HG02840 (cell line): ENCODE measurements at regions not wholly inside any gene's neighbourhood (a gene's known extent, or its start where the extent isn't known, plus 50 kb on each side); places are given as distances from the start of the nearest gene placed in this dataset.

Source experiments
- ATAC-seq: cut with Tn5 transposase; IDR thresholded peaks from one replicate; pipeline ENCODE4 v1.9.1; 2021; ENCODE audit warnings: mild to moderate bottlenecking, moderate library complexity, moderate number of reproducible peaks; ENCODE audit not compliant: unreplicated experiment, low FRiP score

GRCh38 chr3:28080716-28081115 is 160.7 kb upstream of the CMC1 start:
- no peak for ATAC-seq

DNA sequence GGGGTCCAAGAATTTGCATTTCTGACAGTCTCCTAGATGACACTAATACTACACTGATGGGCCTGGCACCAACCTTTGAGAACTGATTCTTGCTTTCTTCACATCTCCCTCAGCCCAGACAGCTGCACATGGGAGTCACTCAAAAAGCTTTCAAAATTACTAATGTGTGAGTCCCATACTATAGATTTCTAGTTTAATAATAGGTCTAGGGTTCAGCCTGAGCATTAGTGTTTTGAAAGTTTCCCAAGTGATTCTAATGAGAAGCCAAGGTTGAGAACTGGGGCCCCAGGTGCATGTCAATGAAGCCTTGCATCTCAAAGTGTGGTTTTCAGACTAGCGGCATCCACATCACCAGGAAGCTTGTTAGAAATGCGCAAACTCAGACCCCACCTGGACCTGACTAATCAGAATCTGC is 159.9 kb upstream of the CMC1 start:
- ATAC-seq, result peak; percentile 61

- no peak for ATAC-seq
Measured at GRCh38 chr3:28087591-28087990, 153.8 kb upstream of the CMC1 start.

GRCh38 chr3:28088811-28089526 is 152.4 kb upstream of the CMC1 start:
- ATAC-seq, result no peak

DNA sequence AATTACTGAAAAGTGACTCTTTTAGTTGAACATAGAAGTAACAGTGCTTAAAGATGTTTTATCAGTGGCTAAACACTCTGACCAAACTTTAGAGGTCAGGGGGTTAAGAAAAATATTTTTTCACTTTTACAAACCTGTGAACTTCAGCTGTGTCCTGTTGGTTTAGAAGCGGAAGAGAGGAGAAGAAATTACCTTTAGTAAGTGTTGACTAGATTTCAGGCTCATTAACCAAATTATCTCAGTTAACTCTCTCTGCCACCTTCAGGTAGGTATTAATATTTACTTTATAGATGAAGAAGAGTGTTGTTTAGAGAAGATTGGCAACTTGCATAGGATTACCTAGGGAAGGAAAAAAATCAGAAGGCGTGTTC is 151.9 kb upstream of the CMC1 start:
- ATAC-seq, result no peak

DNA sequence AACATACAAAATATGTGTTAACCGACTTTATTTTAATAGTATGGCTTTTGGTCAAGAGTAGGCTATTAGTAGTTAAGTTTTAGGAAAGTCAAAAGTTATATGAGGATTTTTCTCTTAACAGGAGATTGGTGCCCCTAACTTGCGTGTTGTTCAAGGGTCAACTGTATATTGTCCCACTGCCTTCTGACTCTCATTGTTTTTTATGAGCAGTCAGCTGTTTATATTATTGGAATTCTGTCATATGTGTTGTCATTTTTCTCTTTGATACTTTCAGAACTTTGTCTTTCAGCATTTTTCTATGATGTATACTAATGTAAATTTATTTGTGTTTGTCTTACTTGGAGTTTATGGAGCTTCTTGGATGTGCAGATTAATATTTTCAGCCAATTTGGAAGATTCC is 142.1 kb upstream of the CMC1 start:
- ATAC-seq, result no peak

DNA sequence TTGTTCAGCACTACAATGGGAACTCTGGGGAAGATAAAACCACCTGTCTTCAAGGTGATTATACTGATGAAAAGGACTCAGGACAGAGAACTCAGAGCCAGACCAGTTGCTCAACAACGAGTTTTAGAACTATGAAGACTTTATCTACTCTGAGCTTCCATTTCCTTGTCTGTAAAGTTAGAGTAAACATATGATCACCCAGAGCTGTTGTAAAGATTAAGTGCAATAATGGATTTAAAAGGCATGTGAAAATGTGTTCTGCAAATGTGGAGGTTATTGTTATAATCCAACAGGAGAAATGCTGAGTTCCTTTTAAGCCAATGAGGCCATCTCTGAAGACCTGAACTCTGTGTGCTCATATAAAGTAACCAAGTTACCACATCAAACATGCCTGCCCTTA is 139.7 kb upstream of the CMC1 start:
- no peak for ATAC-seq

GRCh38 chr3:28103861-28104260 is 137.6 kb upstream of the CMC1 start:
- ATAC-seq, result no peak

DNA sequence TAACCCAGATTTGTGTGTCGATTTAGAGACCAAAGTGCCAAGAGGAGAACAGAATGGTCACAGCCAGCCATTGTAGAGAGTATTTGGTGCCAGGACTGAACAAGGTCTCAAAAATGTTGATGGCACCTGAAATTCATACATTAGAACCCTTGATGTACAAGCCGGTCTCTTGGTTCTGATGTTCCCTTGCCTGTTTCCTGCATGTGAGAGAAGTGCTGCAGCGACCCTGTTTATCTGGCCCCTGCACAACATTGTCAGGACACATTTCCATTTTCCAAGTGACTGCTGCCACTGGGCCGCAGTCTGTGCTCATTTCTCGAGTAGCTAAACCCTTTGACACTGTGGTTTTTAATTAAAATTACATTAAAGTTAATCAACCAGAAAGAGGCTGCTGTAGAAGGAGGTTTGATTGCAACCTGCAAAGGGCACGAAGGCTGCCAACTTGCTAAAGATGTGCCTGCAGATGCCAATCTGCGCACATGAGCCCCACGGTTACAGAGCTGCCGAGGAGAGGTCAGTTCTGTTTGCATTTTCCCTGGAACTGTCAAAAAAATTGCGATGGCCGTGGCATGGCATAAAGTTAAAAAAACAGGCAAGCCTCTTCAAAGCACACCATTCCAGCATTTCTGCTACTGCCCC is 136.4 kb upstream of the CMC1 start:
- no peak for ATAC-seq

- no peak for ATAC-seq
Measured at GRCh38 chr3:28109829-28110228, 131.6 kb upstream of the CMC1 start.

- no peak for ATAC-seq
Measured at GRCh38 chr3:28110869-28111268, 130.6 kb upstream of the CMC1 start.

- no peak for ATAC-seq
Measured at GRCh38 chr3:28114893-28115292, 126.5 kb upstream of the CMC1 start.

DNA sequence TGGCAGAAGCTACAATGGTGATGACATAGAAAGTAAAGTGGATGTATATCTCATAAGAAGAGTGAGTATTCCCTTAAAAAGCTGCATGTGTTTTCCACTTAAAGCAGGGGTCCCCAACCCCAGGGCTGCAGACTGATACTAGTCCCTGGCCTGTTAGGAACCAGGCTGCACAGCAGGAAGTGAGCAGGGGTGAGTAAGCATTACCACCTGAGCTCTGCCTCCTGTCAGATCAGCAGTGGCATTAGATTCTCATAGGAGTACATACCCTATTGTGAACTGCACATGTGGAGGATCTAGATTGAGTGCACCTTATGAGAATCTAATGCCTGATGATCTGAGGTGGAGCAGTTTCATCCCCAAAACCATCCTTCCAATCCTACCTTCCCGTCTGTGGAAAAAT is 126.1 kb upstream of the CMC1 start:
- ATAC-seq, result no peak

- ATAC-seq, result no peak
Measured at GRCh38 chr3:28117598-28117997, 123.8 kb upstream of the CMC1 start.

GRCh38 chr3:28118087-28118486 is 123.3 kb upstream of the CMC1 start:
- ATAC-seq, result no peak

DNA sequence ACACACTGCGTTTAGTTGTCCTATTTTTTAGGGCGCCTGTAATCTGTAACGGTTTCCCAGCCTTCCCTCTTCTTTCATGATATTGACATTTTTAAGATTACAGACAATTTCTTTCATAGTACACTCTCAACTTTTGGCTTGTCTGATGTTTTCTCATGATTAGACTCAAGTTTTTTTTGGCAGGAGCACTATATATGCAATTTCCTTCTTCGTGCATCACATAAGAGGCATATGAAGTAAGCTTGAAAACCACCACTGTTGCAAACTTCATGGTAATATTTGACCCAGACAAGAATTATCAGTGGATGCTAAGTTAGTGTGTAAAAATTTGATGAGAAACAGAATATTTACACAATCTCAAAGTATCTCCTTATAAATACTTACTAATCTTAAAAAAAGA is 119.2 kb upstream of the CMC1 start:
- no peak for ATAC-seq

GRCh38 chr3:28124882-28125281 is 116.5 kb upstream of the CMC1 start:
- no peak for ATAC-seq

- ATAC-seq, result no peak
Measured at GRCh38 chr3:28125342-28125741, 116.1 kb upstream of the CMC1 start.

GRCh38 chr3:28130836-28131235 is 110.6 kb upstream of the CMC1 start:
- no peak for ATAC-seq

- ATAC-seq, result no peak
Measured at GRCh38 chr3:28132941-28133340, 108.5 kb upstream of the CMC1 start.

DNA sequence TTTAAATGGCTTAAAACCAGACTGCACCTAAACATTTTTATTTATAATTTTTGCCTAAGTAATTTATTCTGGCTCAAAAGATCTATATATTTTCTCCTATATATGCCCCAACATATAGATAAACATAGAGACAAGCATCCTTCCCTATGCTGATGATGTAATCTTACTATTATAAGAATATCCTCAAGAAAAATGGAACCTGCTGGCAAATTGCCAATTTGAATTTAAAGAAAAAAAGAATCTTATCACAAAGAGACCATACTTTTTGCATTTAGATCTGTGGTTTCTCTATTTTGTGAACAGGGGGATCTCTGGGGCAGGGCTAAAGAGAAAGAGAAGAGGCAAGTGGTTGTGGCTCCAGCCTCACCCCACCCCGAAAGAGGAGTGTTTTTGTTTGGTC is 107.2 kb upstream of the CMC1 start:
- ATAC-seq, result no peak

- ATAC-seq, result no peak
Measured at GRCh38 chr3:28134792-28135375, 106.5 kb upstream of the CMC1 start.
